ENCODE measurements at regions not wholly inside any gene's neighbourhood (a gene's known extent, or its start where the extent isn't known, plus 50 kb on each side); places are given as distances from the start of the nearest gene placed in this dataset.
"Not testable (repeated sequence)": the region's sequence is repeated elsewhere in the genome, so short reads cannot be mapped to it uniquely, and the experiment has no call there.

- no peak overlapping the region for H3K4me3 ChIP-seq (replicated peaks in 1 of 4; ENCODE audit: control extremely low read depth in 1 of 4, insufficient read depth in 1 of 4, low read depth in 3 of 4, low read length in 4 of 4)
Measured at GRCh38 chr12:37547611-37548010, 769.0 kb upstream of the ALG10B start.

GRCh38 chr12:37548266-37548805 lies 768.2 kb upstream of the ALG10B start:
- Histone ChIP-seq H3K79me2 (ENCODE audit: control insufficient read depth, insufficient read depth, low read length) (no peaks in the 10 kb centered on the region), H2AFZ (ENCODE audit: low read length) (no peak overlapping the region), H3K36me3 (ENCODE audit: control insufficient read depth, insufficient read depth, low read length) (no peaks in the 10 kb centered on the region), H3K4me1 (ENCODE audit: control insufficient read depth, extremely low read depth, insufficient read depth, low read length) (no peaks in the 10 kb centered on the region), H4K20me1 (ENCODE audit: control insufficient read depth, extremely low read depth, insufficient read depth, low read length) (no peaks in the 10 kb centered on the region), H3K4me2 (ENCODE audit: extremely low read depth, insufficient read depth, low read length) (no peak overlapping the region), H3K27ac (ENCODE audit: insufficient read depth, low read length) (no peak overlapping the region), H3K9ac (ENCODE audit: insufficient read depth, low read length) (no peak overlapping the region), H3K27me3 (ENCODE audit: control insufficient read depth, insufficient read depth, low read length) (no peaks in the 10 kb centered on the region), H3K4me3 (replicated peaks in 1 of 4; ENCODE audit: control extremely low read depth in 1 of 4, insufficient read depth in 1 of 4, low read depth in 3 of 4, low read length in 4 of 4) (no peak overlapping the region), H3K9me3 (ENCODE audit: control insufficient read depth, insufficient read depth, low read depth, low read length) (no peaks in the 10 kb centered on the region)
- TF ChIP-seq EZH2 (IDR thresholded peaks at IDR 0.05; ENCODE audit: low read length, missing control alignments) = no peak
- TF ChIP-seq CTCF (conservative IDR thresholded peaks at IDR 0.05 in 1 of 2, IDR thresholded peaks at IDR 0.05 in 1 of 2; ENCODE audit: low read depth in 1 of 2, low read length in 2 of 2) = no peak
- no peak for DNase-seq (ENCODE audit: low read depth in 2 of 2)

More at GRCh38 chr12:37547611-37548010, 769.0 kb upstream of the ALG10B start:
- TF ChIP-seq CTCF (conservative IDR thresholded peaks at IDR 0.05 in 1 of 2, IDR thresholded peaks at IDR 0.05 in 1 of 2; ENCODE audit: low read depth in 1 of 2, low read length in 2 of 2) = no peak
- TF ChIP-seq EZH2 (IDR thresholded peaks at IDR 0.05; ENCODE audit: low read length, missing control alignments) = no peak
- Histone ChIP-seq H3K9ac (ENCODE audit: insufficient read depth, low read length) (no peak overlapping the region), H3K79me2 (ENCODE audit: control insufficient read depth, insufficient read depth, low read length) (no peaks in the 10 kb centered on the region), H3K9me3 (ENCODE audit: control insufficient read depth, insufficient read depth, low read depth, low read length) (no peaks in the 10 kb centered on the region), H3K4me2 (ENCODE audit: extremely low read depth, insufficient read depth, low read length) (no peak overlapping the region), H3K27ac (ENCODE audit: insufficient read depth, low read length) (no peak overlapping the region), H4K20me1 (ENCODE audit: control insufficient read depth, extremely low read depth, insufficient read depth, low read length) (no peaks in the 10 kb centered on the region), H2AFZ (ENCODE audit: low read length) (no peak overlapping the region), H3K27me3 (ENCODE audit: control insufficient read depth, insufficient read depth, low read length) (no peaks in the 10 kb centered on the region), H3K36me3 (ENCODE audit: control insufficient read depth, insufficient read depth, low read length) (no peaks in the 10 kb centered on the region), H3K4me1 (ENCODE audit: control insufficient read depth, extremely low read depth, insufficient read depth, low read length) (no peaks in the 10 kb centered on the region)
- no peak for DNase-seq (ENCODE audit: low read depth in 2 of 2)

GRCh38 chr12:37556957-37557356 lies 759.6 kb upstream of the ALG10B start:
- H3K4me2 ChIP-seq (ENCODE audit: extremely low read depth, insufficient read depth, low read length); H3K4me3 ChIP-seq (replicated peaks in 1 of 4; ENCODE audit: control extremely low read depth in 1 of 4, insufficient read depth in 1 of 4, low read depth in 3 of 4, low read length in 4 of 4); H3K9me3 ChIP-seq (ENCODE audit: control insufficient read depth, insufficient read depth, low read depth, low read length); DNase-seq (ENCODE audit: low read depth in 2 of 2); H3K9ac ChIP-seq (ENCODE audit: insufficient read depth, low read length); H3K27ac ChIP-seq (ENCODE audit: insufficient read depth, low read length); H3K79me2 ChIP-seq (ENCODE audit: control insufficient read depth, insufficient read depth, low read length); H3K4me1 ChIP-seq (ENCODE audit: control insufficient read depth, extremely low read depth, insufficient read depth, low read length); H4K20me1 ChIP-seq (ENCODE audit: control insufficient read depth, extremely low read depth, insufficient read depth, low read length); H3K27me3 ChIP-seq (ENCODE audit: control insufficient read depth, insufficient read depth, low read length); H3K36me3 ChIP-seq (ENCODE audit: control insufficient read depth, insufficient read depth, low read length); H2AFZ ChIP-seq (ENCODE audit: low read length): not testable (repeated sequence)
